ENCODE measurements at regions not wholly inside any gene's neighbourhood (a gene's known extent, or its start where the extent isn't known, plus 50 kb on each side); places are given as distances from the start of the nearest gene placed in this dataset.
"Not testable (repeated sequence)": the region's sequence is repeated elsewhere in the genome, so short reads cannot be mapped to it uniquely, and the experiment has no call there.

GRCh38 chr6:130632897-130633296 is 194.3 kb upstream of the SMLR1 start:
- Mint-ChIP-seq H3K4me1 (peaks cover 21% of the 10 kb centered on the region), H3K27me3 (ENCODE audit: insufficient read depth, low read depth) (peaks cover 14% of the 10 kb centered on the region), H3K27ac (no peak overlapping the region), H3K9me3 (peaks cover 15% of the 10 kb centered on the region), H3K36me3 (no peaks in the 10 kb centered on the region), H3K4me3 (no peak overlapping the region)
- TF ChIP-seq, protein P1, sequence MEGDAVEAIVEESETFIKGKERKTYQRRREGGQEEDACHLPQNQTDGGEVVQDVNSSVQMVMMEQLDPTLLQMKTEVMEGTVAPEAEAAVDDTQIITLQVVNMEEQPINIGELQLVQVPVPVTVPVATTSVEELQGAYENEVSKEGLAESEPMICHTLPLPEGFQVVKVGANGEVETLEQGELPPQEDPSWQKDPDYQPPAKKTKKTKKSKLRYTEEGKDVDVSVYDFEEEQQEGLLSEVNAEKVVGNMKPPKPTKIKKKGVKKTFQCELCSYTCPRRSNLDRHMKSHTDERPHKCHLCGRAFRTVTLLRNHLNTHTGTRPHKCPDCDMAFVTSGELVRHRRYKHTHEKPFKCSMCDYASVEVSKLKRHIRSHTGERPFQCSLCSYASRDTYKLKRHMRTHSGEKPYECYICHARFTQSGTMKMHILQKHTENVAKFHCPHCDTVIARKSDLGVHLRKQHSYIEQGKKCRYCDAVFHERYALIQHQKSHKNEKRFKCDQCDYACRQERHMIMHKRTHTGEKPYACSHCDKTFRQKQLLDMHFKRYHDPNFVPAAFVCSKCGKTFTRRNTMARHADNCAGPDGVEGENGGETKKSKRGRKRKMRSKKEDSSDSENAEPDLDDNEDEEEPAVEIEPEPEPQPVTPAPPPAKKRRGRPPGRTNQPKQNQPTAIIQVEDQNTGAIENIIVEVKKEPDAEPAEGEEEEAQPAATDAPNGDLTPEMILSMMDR (IDR thresholded peaks at IDR 0.05): no peak
- TF ChIP-seq EZH2phosphoT487 (IDR thresholded peaks at IDR 0.05) (no peak), EZH2 (IDR thresholded peaks at IDR 0.05) (no peak)
- H3K4me2 ChIP-seq: peak overlapping the region; percentile 3
- peak; percentile 69 for DNase-seq (ENCODE audit: low spot score)
- H3K9me3 ChIP-seq (ENCODE audit: low read depth): no peaks in the 10 kb centered on the region
- H3K79me2 ChIP-seq (ENCODE audit: low read depth): no peaks in the 10 kb centered on the region
- H3K4me3 ChIP-seq: no peak overlapping the region
- no peak overlapping the region for H2AFZ ChIP-seq (replicated peaks)
- H3F3A ChIP-seq (ENCODE audit: low read depth): no peaks in the 10 kb centered on the region
- no peaks in the 10 kb centered on the region for H4K20me1 ChIP-seq (ENCODE audit: low read depth)
- no peak overlapping the region for H3K9ac ChIP-seq
- no peaks in the 10 kb centered on the region for H3K36me3 ChIP-seq
- H3K4me1 ChIP-seq: peaks cover 13% of the 10 kb centered on the region
- no peak overlapping the region for H3K27ac ChIP-seq
- no peaks in the 10 kb centered on the region for H3K27me3 ChIP-seq

GRCh38 chr6:130643361-130643760 is 183.8 kb upstream of the SMLR1 start:
- no peaks in the 10 kb centered on the region for H3K79me2 ChIP-seq (ENCODE audit: low read depth)
- H3K4me3 ChIP-seq: no peak overlapping the region
- no peak overlapping the region for H3K4me2 ChIP-seq
- H3K27me3 ChIP-seq: no peaks in the 10 kb centered on the region
- Mint-ChIP-seq H3K9me3 (peaks cover 29% of the 10 kb centered on the region), H3K36me3 (peaks cover 3% of the 10 kb centered on the region), H3K4me1 (no peaks in the 10 kb centered on the region), H3K27ac (no peak overlapping the region), H3K4me3 (no peak overlapping the region), H3K27me3 (ENCODE audit: insufficient read depth, low read depth) (peaks cover 8% of the 10 kb centered on the region)
- H3F3A ChIP-seq (ENCODE audit: low read depth): no peaks in the 10 kb centered on the region
- no peaks in the 10 kb centered on the region for H3K4me1 ChIP-seq
- H3K27ac ChIP-seq: no peak overlapping the region
- no peak for DNase-seq (ENCODE audit: low spot score)
- TF ChIP-seq EZH2 (IDR thresholded peaks at IDR 0.05): no peak
- no peak for TF ChIP-seq EZH2phosphoT487 (IDR thresholded peaks at IDR 0.05)
- TF ChIP-seq, protein P1 (IDR thresholded peaks at IDR 0.05): no peak
- no peak overlapping the region for H3K9ac ChIP-seq
- no peaks in the 10 kb centered on the region for H4K20me1 ChIP-seq (ENCODE audit: low read depth)
- no peaks in the 10 kb centered on the region for H3K36me3 ChIP-seq
- H3K9me3 ChIP-seq (ENCODE audit: low read depth): peaks cover 4% of the 10 kb centered on the region
- H2AFZ ChIP-seq (replicated peaks): no peak overlapping the region

GRCh38 chr6:130644175-130644574 is 183.0 kb upstream of the SMLR1 start:
- H3K9ac ChIP-seq: no peak overlapping the region
- TF ChIP-seq EZH2phosphoT487 (IDR thresholded peaks at IDR 0.05) (no peak), EZH2 (IDR thresholded peaks at IDR 0.05) (no peak)
- TF ChIP-seq, protein P1 (IDR thresholded peaks at IDR 0.05): no peak
- Mint-ChIP-seq H3K27ac (no peak overlapping the region), H3K9me3 (peaks cover 21% of the 10 kb centered on the region), H3K4me1 (no peaks in the 10 kb centered on the region), H3K36me3 (peaks cover 3% of the 10 kb centered on the region), H3K4me3 (no peak overlapping the region), H3K27me3 (ENCODE audit: insufficient read depth, low read depth) (peaks cover 5% of the 10 kb centered on the region)
- no peaks in the 10 kb centered on the region for H3K79me2 ChIP-seq (ENCODE audit: low read depth)
- H4K20me1 ChIP-seq (ENCODE audit: low read depth): no peaks in the 10 kb centered on the region
- peaks cover 4% of the 10 kb centered on the region for H3K9me3 ChIP-seq (ENCODE audit: low read depth)
- H3K4me2 ChIP-seq: no peak overlapping the region
- H3F3A ChIP-seq (ENCODE audit: low read depth): no peaks in the 10 kb centered on the region
- H3K36me3 ChIP-seq: no peaks in the 10 kb centered on the region
- H3K27ac ChIP-seq: no peak overlapping the region
- no peak for DNase-seq (ENCODE audit: low spot score)
- H3K4me3 ChIP-seq: no peak overlapping the region
- H3K4me1 ChIP-seq: no peaks in the 10 kb centered on the region
- H3K27me3 ChIP-seq: no peaks in the 10 kb centered on the region
- no peak overlapping the region for H2AFZ ChIP-seq (replicated peaks)

DNA sequence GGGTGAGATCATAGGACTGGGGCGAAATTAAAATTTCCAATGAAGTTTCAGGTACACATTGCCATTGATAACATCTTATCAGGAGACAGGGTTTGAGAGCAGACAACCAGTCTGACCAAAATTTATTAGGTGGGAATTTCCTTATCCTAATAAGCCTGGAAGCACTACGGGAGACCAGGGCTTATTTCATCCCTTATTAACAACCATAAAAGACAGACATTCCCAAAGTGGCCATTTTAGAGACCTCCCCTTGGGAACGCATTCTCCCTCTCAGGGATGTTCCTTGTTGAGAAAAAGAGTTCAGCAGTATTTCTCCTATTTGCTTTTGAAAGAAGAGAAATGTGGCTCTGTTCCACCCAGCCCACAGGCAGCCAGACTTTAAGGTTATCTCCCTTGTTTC is 182.4 kb upstream of the SMLR1 start:
- not testable (repeated sequence) for H3K9ac ChIP-seq; H3K9me3 ChIP-seq (ENCODE audit: low read depth); H3K4me3 Mint-ChIP-seq; H3K36me3 Mint-ChIP-seq; H3K27me3 ChIP-seq; H2AFZ ChIP-seq (replicated peaks); H3K4me3 ChIP-seq; H3K27me3 Mint-ChIP-seq (ENCODE audit: insufficient read depth, low read depth); H3K27ac ChIP-seq; H3K4me2 ChIP-seq; H4K20me1 ChIP-seq (ENCODE audit: low read depth); H3K79me2 ChIP-seq (ENCODE audit: low read depth); H3F3A ChIP-seq (ENCODE audit: low read depth); H3K36me3 ChIP-seq; H3K4me1 Mint-ChIP-seq; H3K4me1 ChIP-seq; DNase-seq (ENCODE audit: low spot score); H3K27ac Mint-ChIP-seq
- peaks cover 16% of the 10 kb centered on the region for H3K9me3 Mint-ChIP-seq
